Transverse colon (tissue), 3 donors: ENCODE measurements at regions not wholly inside any gene's neighbourhood (a gene's known extent, or its start where the extent isn't known, plus 50 kb on each side); places are given as distances from the start of the nearest gene placed in this dataset.

Source experiments
- CTCF ChIP-seq, 5 experiments: fragments of 200-600 bp in 3 of 5; fragments of 450-650 bp in 2 of 5; sonication (generic) in 3 of 5; IDR thresholded peaks; 1 replicate in 2 of 5; 2 replicates in 3 of 5; pipeline ENCODE4 v1.5.1; 2016 to 2017; ENCODE audit warnings: antibody characterized with exemption in 5 of 5, inconsistent platforms in 3 of 5, mild to moderate bottlenecking in 2 of 5, moderate library complexity in 1 of 5
- POLR2A ChIP-seq: fragments of 450-650 bp; IDR thresholded peaks from one replicate; pipeline ENCODE4 v1.6.1; 2016; ENCODE audit warnings: antibody characterized with exemption, mild to moderate bottlenecking, moderate library complexity

DNA sequence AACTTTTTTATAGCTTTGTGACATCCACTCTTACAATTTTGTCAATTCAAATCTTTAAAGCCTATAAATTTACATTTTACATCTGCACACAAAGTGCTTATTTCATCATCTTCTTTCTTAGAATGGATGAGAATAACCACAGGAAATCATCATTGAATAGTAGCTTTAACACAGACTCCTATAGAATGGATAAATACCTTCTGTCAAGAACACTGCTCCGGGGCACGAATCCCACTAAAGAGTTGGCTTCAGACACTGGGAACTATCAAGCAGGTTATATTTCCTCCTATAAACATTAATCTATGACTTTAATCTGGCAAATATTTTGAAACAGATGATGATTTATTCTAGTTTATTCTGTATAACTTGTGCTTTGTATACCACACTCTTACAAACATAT lies 269.7 kb upstream of the TPK1 start:
- TF ChIP-seq POLR2A (no peak), CTCF (IDR thresholded peaks at IDR 0.05) (no peak)
